HG02763 (cell line): ENCODE measurements at regions not wholly inside any gene's neighbourhood (a gene's known extent, or its start where the extent isn't known, plus 50 kb on each side); places are given as distances from the start of the nearest gene placed in this dataset.
"Not testable (repeated sequence)": the region's sequence is repeated elsewhere in the genome, so short reads cannot be mapped to it uniquely, and the experiment has no call there.

Source experiments
- ATAC-seq: cut with Tn5 transposase; IDR thresholded peaks from one replicate; pipeline ENCODE4 v1.9.1; 2021; ENCODE audit warnings: mild to moderate bottlenecking, moderate library complexity; ENCODE audit not compliant: unreplicated experiment

GRCh38 chr4:187715466-187715865 lies 280.1 kb upstream of the ZFP42 start:
- ATAC-seq: no peak

DNA sequence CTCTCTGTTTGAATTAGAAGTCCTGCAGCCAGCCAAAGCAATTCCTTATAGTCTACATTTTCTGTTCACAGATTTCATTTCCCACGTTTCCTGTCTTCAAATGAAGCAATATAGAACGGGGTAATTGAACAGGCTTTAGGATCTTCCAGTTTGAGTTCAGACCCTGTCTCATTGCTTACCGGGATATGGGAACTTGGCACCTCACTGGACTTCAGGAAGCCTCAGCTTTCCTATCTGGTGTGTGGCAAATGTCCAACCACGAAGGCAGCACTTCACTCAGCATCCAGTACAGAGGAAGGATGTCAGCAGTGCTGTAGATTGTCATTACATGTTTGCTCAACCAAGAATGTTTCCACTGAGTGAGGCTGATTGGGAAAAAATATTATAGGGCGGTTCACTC lies 271.1 kb upstream of the ZFP42 start:
- ATAC-seq: no peak

DNA sequence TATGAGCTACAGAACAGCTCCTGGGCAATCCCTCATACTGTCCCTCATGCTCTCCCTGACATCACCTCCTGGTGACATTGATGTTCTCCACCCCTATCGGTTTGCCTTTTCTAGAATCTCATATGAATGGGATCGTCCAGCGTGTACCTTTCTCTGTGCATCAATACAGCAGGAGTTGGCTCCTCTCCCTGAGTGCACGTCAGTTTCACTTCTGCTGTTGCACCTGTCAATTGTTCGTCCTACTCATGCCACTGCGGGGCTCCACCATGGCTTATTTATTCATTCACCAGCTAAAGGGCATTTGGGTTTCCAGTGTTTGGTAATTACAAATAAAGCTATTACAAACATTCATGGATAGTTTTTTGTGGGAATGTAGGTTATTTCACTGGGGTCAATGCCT lies 269.1 kb upstream of the ZFP42 start:
- no peak for ATAC-seq

DNA sequence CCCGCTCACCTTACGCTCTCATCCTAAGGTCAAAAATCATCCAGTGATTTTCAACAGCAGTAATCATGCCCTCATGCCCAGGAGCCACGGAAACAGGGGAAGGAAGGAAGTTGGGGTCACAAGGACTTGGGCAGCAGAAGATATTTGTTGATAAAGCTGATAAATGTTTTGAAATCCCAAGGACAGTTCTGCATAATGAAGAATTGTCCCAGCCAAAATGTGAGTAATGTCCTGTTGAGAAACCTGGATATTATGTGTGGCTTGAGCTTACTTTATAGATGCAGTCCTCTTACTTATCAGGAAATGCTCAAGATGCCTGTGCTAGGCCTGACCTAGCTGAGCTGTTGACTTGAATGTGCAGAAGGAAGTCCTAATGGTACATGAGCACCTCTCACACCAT lies 263.0 kb upstream of the ZFP42 start:
- no peak for ATAC-seq

GRCh38 chr4:187739771-187740170 lies 255.8 kb upstream of the ZFP42 start:
- ATAC-seq: no peak

GRCh38 chr4:187744911-187745310 lies 250.7 kb upstream of the ZFP42 start:
- no peak for ATAC-seq

DNA sequence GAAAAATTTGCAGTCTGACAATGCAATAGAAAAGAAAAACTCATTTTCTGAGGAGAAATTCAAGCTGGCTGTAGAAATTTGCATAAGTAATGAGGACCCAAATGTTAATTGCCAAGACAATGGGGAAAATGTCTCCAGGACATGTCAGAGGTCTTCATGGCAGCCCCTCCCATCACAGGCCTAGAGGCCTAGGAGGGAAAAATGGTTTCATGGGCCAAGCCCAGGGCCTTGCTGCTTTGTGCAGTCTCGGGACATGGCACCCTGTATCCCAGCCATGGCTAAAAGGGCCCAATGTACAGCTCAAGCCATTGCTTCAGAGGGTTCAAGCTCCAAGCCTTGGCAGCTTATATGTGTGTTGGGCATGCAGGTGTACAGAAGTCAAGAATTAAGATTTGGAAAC lies 244.9 kb upstream of the ZFP42 start:
- not testable (repeated sequence) for ATAC-seq

DNA sequence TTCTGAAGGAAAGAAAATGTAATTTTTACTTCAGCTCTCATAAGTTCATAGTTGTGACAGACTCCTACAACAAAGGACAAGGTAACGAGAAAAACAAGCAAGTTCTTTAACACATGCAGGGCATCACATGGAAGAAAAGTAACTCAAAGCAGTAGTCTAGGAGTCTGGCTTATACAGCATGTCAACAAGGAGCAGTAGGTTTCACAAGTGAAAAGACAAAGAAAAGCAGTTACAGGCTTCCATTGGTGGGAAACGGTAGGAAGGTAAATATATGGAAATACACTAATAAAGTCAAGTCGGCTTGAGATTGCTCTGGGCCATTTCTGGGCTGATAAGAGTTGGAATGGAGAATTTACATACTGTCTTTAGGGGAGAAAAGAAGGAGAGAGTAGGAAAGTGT lies 228.4 kb upstream of the ZFP42 start:
- ATAC-seq: no peak

GRCh38 chr4:187767687-187768086 lies 227.9 kb upstream of the ZFP42 start:
- no peak for ATAC-seq

- ATAC-seq: no peak
These were observed 225.2 kb upstream of the ZFP42 start for GRCh38 chr4:187770345-187770744.

DNA sequence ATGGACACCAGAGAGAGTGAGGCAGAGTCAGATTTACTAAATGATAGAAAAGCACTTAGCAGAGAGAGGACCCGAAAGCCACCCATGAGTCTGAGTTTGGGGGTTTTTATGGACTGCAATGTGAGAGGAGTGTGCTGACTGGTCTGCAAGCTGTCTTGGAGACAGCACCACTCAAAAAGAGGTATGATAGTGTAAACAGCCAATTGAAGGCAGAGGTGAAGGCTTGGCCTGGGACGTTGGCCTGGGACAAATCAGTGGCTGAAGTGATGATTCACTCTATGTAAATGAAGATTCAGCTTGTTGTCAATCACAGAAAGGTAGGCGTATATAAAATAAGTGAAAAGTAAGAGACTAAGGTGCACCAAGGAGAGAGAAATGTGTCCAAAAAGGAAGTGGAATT lies 217.6 kb upstream of the ZFP42 start:
- ATAC-seq: no peak

DNA sequence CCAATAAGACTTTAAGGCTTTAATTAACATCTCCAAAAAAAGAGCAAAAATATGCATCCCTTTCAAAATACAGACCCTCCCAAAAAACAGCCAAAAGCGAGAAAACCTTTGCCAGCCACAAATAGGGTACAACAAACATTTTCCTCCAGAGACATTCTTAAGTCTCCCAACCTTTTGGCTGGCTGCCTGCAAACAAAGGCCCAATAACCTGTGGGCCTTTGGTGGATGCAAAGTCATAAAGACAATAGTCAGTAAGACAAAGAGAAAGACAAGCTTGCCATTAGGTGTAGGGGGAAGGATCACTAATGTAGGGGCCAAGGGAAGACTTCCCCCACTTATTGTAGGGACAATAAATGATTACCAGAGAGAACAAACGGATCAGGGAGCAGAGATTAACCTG lies 215.5 kb upstream of the ZFP42 start:
- ATAC-seq: no peak

- ATAC-seq: no peak
These were observed 213.2 kb upstream of the ZFP42 start for GRCh38 chr4:187782286-187782824.

DNA sequence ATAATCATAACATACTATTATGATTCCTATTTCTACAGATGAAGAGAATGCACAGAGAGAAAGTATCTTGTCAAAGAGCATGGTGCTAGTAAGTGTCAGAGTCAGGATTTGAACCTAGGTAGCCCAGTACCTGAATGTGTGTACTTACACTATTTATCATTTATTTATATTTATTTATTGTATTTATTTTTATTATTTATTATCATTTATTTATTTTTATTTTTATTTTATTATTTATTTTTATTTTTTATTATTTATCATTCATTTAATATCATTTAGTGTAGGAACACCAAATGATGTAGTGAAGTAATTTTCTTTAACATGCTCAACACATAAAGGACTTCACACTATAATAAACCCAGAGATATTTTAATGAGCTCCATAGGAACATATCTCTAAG lies 209.4 kb upstream of the ZFP42 start:
- ATAC-seq: no peak

GRCh38 chr4:187789078-187789477 lies 206.5 kb upstream of the ZFP42 start:
- no peak for ATAC-seq

GRCh38 chr4:187795737-187796136 lies 199.8 kb upstream of the ZFP42 start:
- ATAC-seq: no peak

- ATAC-seq: no peak
These were observed 197.2 kb upstream of the ZFP42 start for GRCh38 chr4:187798385-187798784.

DNA sequence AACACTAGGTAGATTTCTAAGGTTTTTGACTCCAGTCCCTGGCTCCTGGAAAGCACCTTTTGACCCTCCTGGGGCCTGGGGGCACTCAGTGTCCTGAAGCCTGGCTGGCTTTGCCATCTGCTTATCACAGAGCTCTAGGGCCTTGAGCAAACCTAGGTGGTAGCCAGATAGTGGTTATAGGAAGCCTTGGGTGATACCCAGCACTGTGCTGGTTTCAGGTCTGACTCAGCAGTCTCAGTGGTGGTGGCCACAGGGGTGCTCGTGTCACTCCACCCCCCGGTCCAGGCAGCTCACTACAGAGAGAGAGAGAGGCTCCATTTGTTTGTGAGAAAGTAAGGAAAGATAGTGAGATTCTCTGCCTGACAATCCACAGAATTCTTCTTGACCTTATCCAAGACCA lies 195.8 kb upstream of the ZFP42 start:
- no peak for ATAC-seq

GRCh38 chr4:187811591-187811990 lies 184.0 kb upstream of the ZFP42 start:
- ATAC-seq: no peak

GRCh38 chr4:187814737-187815465 lies 180.7 kb upstream of the ZFP42 start:
- ATAC-seq: no peak

- ATAC-seq: no peak
These were observed 168.8 kb upstream of the ZFP42 start for GRCh38 chr4:187826725-187827124.

GRCh38 chr4:187827631-187828030 lies 167.9 kb upstream of the ZFP42 start:
- no peak for ATAC-seq

DNA sequence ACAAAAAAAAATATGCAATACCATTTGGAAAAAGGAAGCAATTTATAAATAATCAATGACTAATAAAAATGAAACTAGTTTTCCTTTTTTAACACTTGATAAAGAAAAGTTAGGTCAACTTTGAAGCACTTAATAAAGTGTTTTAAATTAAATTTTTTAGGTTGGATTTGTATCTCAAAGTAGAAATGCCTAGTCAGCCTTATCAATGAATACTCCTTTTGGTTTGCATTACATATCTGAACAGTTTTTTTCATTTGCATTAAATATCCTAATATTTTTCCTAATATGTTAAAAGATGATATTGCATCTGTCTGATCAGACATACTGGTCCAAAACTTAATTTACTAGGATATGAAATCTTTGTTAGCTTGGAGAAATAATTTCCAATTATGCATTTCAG lies 155.8 kb upstream of the ZFP42 start:
- ATAC-seq: no peak
